ENCODE measurements at regions not wholly inside any gene's neighbourhood (a gene's known extent, or its start where the extent isn't known, plus 50 kb on each side); places are given as distances from the start of the nearest gene placed in this dataset.
"Not testable (repeated sequence)": the region's sequence is repeated elsewhere in the genome, so short reads cannot be mapped to it uniquely, and the experiment has no call there.

GRCh38 chr1:183753464-183753891, 51.4 kb upstream of the RGL1 start:
- Histone ChIP-seq H3K27ac (no peak overlapping the region), H3K27me3 (no peaks in the 10 kb centered on the region), H3K36me3 (no peaks in the 10 kb centered on the region), H3K4me3 (no peak overlapping the region), H3K4me1 (no peaks in the 10 kb centered on the region), H3K9me3 (peaks cover 0 to 15% of the 10 kb centered on the region in 2 donors)
- no peak for ATAC-seq
- no peak for DNase-seq
- TF ChIP-seq CTCF (IDR thresholded peaks at IDR 0.05): no peak
- intact Hi-C loops (cut with DNase I): no loop called here

- no peaks in the 10 kb centered on the region for H3K4me1 ChIP-seq
- H3K4me3 ChIP-seq: no peak overlapping the region
- H3K36me3 ChIP-seq: no peaks in the 10 kb centered on the region
- no peaks in the 10 kb centered on the region for H3K27me3 ChIP-seq
- no peak for ATAC-seq
- H3K27ac ChIP-seq: no peak overlapping the region
- intact Hi-C loops (cut with DNase I): no loop called here
- DNase-seq: no peak
- H3K9me3 ChIP-seq: peaks cover 0 to 4% of the 10 kb centered on the region in 2 donors
- TF ChIP-seq CTCF (IDR thresholded peaks at IDR 0.05): no peak
Observed at GRCh38 chr1:183744132-183744913, 60.6 kb upstream of the RGL1 start.

GRCh38 chr1:183742355-183742754, 62.6 kb upstream of the RGL1 start:
- H3K9me3 ChIP-seq: peaks cover 0 to 4% of the 10 kb centered on the region in 2 donors
- no peak for DNase-seq
- no peak overlapping the region for H3K27ac ChIP-seq
- H3K27me3 ChIP-seq: no peaks in the 10 kb centered on the region
- intact Hi-C loops (cut with DNase I): no loop called here
- no peaks in the 10 kb centered on the region for H3K4me1 ChIP-seq
- no peak overlapping the region for H3K4me3 ChIP-seq
- ATAC-seq: no peak
- H3K36me3 ChIP-seq: no peaks in the 10 kb centered on the region
- TF ChIP-seq CTCF (IDR thresholded peaks at IDR 0.05): no peak

- ATAC-seq: no peak
- H3K4me3 ChIP-seq: no peak overlapping the region
- peaks cover 6 to 11% of the 10 kb centered on the region in 2 donors for H3K4me1 ChIP-seq
- peak overlapping the region in 1 of 2 donors; percentile 51 for H3K27ac ChIP-seq
- DNase-seq: peak in 2 of 4 donors; percentile 63 to 70
- H3K36me3 ChIP-seq: no peaks in the 10 kb centered on the region
- intact Hi-C loops (cut with DNase I): no loop called here
- peaks cover 0 to 4% of the 10 kb centered on the region in 2 donors for H3K9me3 ChIP-seq
- H3K27me3 ChIP-seq: no peaks in the 10 kb centered on the region
- TF ChIP-seq CTCF (IDR thresholded peaks at IDR 0.05): no peak
Observed at GRCh38 chr1:183739741-183740271, 65.1 kb upstream of the RGL1 start.

GRCh38 chr1:183739082-183739481, 65.8 kb upstream of the RGL1 start:
- peaks cover 11 to 18% of the 10 kb centered on the region in 2 donors for H3K4me1 ChIP-seq
- peak overlapping the region in 1 of 2 donors; percentile 51 for H3K27ac ChIP-seq
- no peaks in the 10 kb centered on the region for H3K36me3 ChIP-seq
- no peak for ATAC-seq
- H3K27me3 ChIP-seq: no peaks in the 10 kb centered on the region
- intact Hi-C loops (cut with DNase I): no loop called here
- no peak for TF ChIP-seq CTCF (IDR thresholded peaks at IDR 0.05)
- peaks cover 0 to 4% of the 10 kb centered on the region in 2 donors for H3K9me3 ChIP-seq
- H3K4me3 ChIP-seq: no peak overlapping the region
- no peak for DNase-seq

GRCh38 chr1:183737916-183738315, 67.0 kb upstream of the RGL1 start:
- H3K36me3 ChIP-seq; ATAC-seq; H3K27ac ChIP-seq; H3K27me3 ChIP-seq; DNase-seq; H3K9me3 ChIP-seq; intact Hi-C loops (cut with DNase I); H3K4me3 ChIP-seq: not testable (repeated sequence)
- H3K4me1 ChIP-seq: peaks cover 17 to 19% of the 10 kb centered on the region in 2 donors

Data from left lung (tissue), 4 donors.